Mesendoderm (in vitro differentiated cells): ENCODE measurements at regions not wholly inside any gene's neighbourhood (a gene's known extent, or its start where the extent isn't known, plus 50 kb on each side); places are given as distances from the start of the nearest gene placed in this dataset.

Experiments used
- DNase-seq: peaks from one replicate; pipeline ENCODE4 v3.0.0; 2013
- H2AK5ac ChIP-seq: 2 replicates; pipeline ENCODE4 v1.6.1; 2013; ENCODE audit warnings: low read length, inconsistent platforms
- H2BK120ac ChIP-seq: 2 replicates; pipeline ENCODE4 v1.6.1; 2013; ENCODE audit warnings: low read depth, mild to moderate bottlenecking, low read length, moderate library complexity, mixed read lengths
- H2BK15ac ChIP-seq: replicated peaks from 2 replicates; pipeline ENCODE4 v1.6.1; 2013; ENCODE audit warnings: low read depth, mild to moderate bottlenecking, moderate library complexity
- H2BK5ac ChIP-seq: 2 replicates; pipeline ENCODE4 v1.6.1; 2013; ENCODE audit warnings: low read length, inconsistent platforms
- H3K18ac ChIP-seq: 2 replicates; pipeline ENCODE4 v1.6.1; 2013; ENCODE audit warnings: mild to moderate bottlenecking, low read length, mixed read lengths
- H3K23ac ChIP-seq: one replicate; pipeline ENCODE4 v1.6.1; 2013; ENCODE audit warnings: low read length
- H3K27ac ChIP-seq: 2 replicates; pipeline ENCODE4 v1.5.1; 2013; ENCODE audit warnings: low read depth, mild to moderate bottlenecking, inconsistent platforms, low read length, moderate library complexity
- H3K27me3 ChIP-seq: 2 replicates; pipeline ENCODE4 v1.6.1; 2013; ENCODE audit warnings: low read length, control low read depth, mild to moderate bottlenecking, inconsistent platforms; ENCODE audit not compliant: insufficient read depth, poor library complexity
- H3K36me3 ChIP-seq: 2 replicates; pipeline ENCODE4 v1.6.1; 2013; ENCODE audit warnings: low read length, inconsistent platforms; ENCODE audit not compliant: control insufficient read depth, insufficient read depth
- H3K4ac ChIP-seq: one replicate; pipeline ENCODE4 v1.6.1; 2013; ENCODE audit warnings: low read depth, mild to moderate bottlenecking, low read length, moderate library complexity
- H3K4me1 ChIP-seq: 2 replicates; pipeline ENCODE4 v1.6.1; 2013; ENCODE audit warnings: low read depth, low read length, inconsistent platforms; ENCODE audit not compliant: control insufficient read depth
- H3K4me2 ChIP-seq: 2 replicates; pipeline ENCODE4 v1.6.1; 2013; ENCODE audit warnings: low read length
- H3K4me3 ChIP-seq: 2 replicates; pipeline ENCODE4 v1.5.1; 2013; ENCODE audit warnings: mild to moderate bottlenecking, low read length
- H3K56ac ChIP-seq: one replicate; pipeline ENCODE4 v1.6.1; 2013; ENCODE audit warnings: low read length
- H3K79me1 ChIP-seq: 2 replicates; pipeline ENCODE4 v1.6.1; 2013; ENCODE audit warnings: low read length, inconsistent platforms
- H3K79me2 ChIP-seq: 2 replicates; pipeline ENCODE4 v1.6.1; 2013; ENCODE audit warnings: mild to moderate bottlenecking, low read length; ENCODE audit not compliant: control insufficient read depth, insufficient read depth
- H3K9ac ChIP-seq: 2 replicates; pipeline ENCODE4 v1.6.1; 2013; ENCODE audit warnings: low read length, inconsistent platforms
- H4K5ac ChIP-seq: one replicate; pipeline ENCODE4 v1.6.1; 2013; ENCODE audit warnings: low read length
- H4K8ac ChIP-seq: one replicate; pipeline ENCODE4 v1.6.1; 2013; ENCODE audit warnings: low read depth, mild to moderate bottlenecking, control low read depth, low read length, moderate library complexity
- WGBS: extraction: QIAGEN DNeasy Blood & Tissue Kit; methylation state at CpG from one replicate; pipeline ENCODE4 v1.1.7; 2013; ENCODE audit warnings: low lambda C conversion rate, missing lambda C conversion rate; ENCODE audit not compliant: insufficient coverage; ENCODE audit errors: extremely low coverage; 5-methylcytosine and 5-hydroxymethylcytosine counted together

- no peaks in the 10 kb centered on the region for H3K79me2 ChIP-seq
- no peak overlapping the region for H3K4ac ChIP-seq
- no peak overlapping the region for H4K8ac ChIP-seq
- H2BK120ac ChIP-seq = no peak overlapping the region
- no peak overlapping the region for H3K9ac ChIP-seq
- H2BK15ac ChIP-seq = no peak overlapping the region
- no peaks in the 10 kb centered on the region for H3K27me3 ChIP-seq
- H2BK5ac ChIP-seq = no peak overlapping the region
- no peaks in the 10 kb centered on the region for H3K36me3 ChIP-seq
- H3K4me3 ChIP-seq = no peak overlapping the region
- no peak for DNase-seq
- H3K4me2 ChIP-seq = no peak overlapping the region
- no peaks in the 10 kb centered on the region for H3K79me1 ChIP-seq
- no CpG with 5 or more reads among the region's 3 CpGs for WGBS
- no peak overlapping the region for H2AK5ac ChIP-seq
- H3K23ac ChIP-seq = no peak overlapping the region
- no peak overlapping the region for H3K18ac ChIP-seq
- no peaks in the 10 kb centered on the region for H3K4me1 ChIP-seq
- no peak overlapping the region for H3K27ac ChIP-seq
- H3K56ac ChIP-seq = no peak overlapping the region
- no peak overlapping the region for H4K5ac ChIP-seq
Observed at GRCh38 chr5:68161156-68161555, 54.4 kb upstream of the PIK3R1 start.

DNA sequence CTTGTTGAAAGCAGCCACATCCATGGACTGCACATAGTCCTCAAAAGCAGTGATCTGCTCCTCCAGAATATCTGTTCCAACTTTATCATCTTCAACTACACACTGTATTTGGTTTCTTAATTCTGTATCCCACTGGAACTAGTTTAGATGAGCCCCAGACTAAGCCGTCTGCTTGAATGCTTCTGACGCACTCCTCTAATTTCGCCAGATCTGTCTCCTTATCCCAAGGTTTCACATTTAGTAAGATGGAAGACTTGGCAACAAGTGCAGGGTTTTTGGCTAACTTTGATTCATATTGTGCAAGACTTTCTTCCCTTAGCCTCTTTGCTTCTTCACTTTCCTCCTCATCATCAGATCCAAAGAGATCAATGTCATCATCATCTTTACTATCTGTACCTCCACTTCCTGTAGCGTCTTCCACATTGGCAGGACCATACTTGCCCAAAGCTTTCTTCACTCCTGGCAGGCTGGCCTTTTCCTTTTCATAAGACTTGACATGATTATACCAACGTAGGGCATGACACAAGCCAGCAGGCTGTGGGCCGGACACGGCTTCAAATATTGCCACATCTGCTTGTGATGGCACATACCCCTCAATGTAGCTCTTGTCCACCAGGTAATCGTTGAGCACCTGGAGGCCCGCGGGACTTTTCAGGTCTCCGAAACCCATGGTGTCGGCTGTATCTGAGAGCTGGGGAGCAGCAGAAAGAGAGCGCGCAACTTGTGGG, 56.2 kb upstream of the PIK3R1 start:
- Histone ChIP-seq H3K4me1 (no peaks in the 10 kb centered on the region), H3K4ac (no peak overlapping the region), H2BK15ac (no peak overlapping the region), H4K8ac (no peak overlapping the region), H2BK120ac (no peak overlapping the region), H3K18ac (no peak overlapping the region), H3K27me3 (no peaks in the 10 kb centered on the region), H3K23ac (no peak overlapping the region), H3K4me3 (no peak overlapping the region), H3K56ac (no peak overlapping the region), H3K79me1 (no peaks in the 10 kb centered on the region), H2AK5ac (no peak overlapping the region), H3K27ac (no peak overlapping the region), H2BK5ac (no peak overlapping the region), H3K36me3 (no peaks in the 10 kb centered on the region), H4K5ac (no peak overlapping the region), H3K79me2 (no peaks in the 10 kb centered on the region), H3K4me2 (no peak overlapping the region), H3K9ac (no peak overlapping the region)
- WGBS = no CpG with 5 or more reads among the region's 14 CpGs
- DNase-seq = no peak

- Histone ChIP-seq H3K79me2 (no peaks in the 10 kb centered on the region), H3K4me3 (no peak overlapping the region), H3K18ac (no peak overlapping the region), H3K56ac (no peak overlapping the region), H3K23ac (no peak overlapping the region), H4K5ac (no peak overlapping the region), H3K36me3 (no peaks in the 10 kb centered on the region), H3K9ac (no peak overlapping the region), H3K27me3 (no peaks in the 10 kb centered on the region), H3K4ac (no peak overlapping the region), H3K4me1 (no peaks in the 10 kb centered on the region), H2AK5ac (no peak overlapping the region), H3K27ac (no peak overlapping the region), H2BK120ac (no peak overlapping the region), H4K8ac (no peak overlapping the region), H2BK5ac (no peak overlapping the region), H2BK15ac (no peak overlapping the region), H3K4me2 (no peak overlapping the region), H3K79me1 (no peaks in the 10 kb centered on the region)
- no CpG with 5 or more reads among the region's 6 CpGs for WGBS
- no peak for DNase-seq
Observed at GRCh38 chr5:68155940-68156339, 59.6 kb upstream of the PIK3R1 start.

DNA sequence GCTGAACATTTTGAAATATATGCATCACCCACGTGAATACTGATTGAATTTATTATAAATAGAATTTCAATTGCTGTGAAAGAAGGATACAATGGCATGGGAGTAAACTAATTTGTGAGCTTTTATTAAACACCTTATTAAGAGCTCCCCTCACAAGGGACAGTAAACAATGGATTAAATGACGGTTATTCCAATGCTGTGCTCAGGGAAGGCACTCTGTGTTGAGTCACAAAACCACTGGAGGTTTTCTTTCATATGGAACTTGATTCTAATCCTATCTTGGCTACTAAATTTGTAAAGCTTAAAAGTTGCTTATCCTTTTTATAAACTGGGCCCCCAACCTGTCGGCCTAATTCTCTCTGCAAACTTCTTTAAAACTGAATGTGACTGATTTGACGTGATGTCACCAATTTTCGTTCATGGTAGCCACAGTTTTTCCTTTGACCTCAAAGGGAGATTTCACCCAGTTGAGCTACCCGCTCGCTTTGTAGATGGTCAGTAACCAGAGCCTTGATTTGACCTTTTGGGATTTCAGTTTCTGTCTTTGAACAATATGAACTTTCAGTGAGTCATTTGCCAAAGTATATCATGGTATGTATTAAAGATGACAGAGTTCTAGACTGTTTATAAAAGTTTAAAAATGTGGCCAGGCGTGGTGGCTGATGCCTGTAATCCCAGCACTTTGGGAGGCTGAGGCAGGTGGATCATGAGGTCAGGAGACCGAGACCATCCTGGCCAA, 61.3 kb upstream of the PIK3R1 start:
- H3K4me1 ChIP-seq = no peaks in the 10 kb centered on the region
- H3K36me3 ChIP-seq = no peaks in the 10 kb centered on the region
- H2AK5ac ChIP-seq = no peak overlapping the region
- H4K8ac ChIP-seq = no peak overlapping the region
- no peak overlapping the region for H4K5ac ChIP-seq
- WGBS = no CpG with 5 or more reads among the region's 9 CpGs
- no peak overlapping the region for H3K4ac ChIP-seq
- H3K79me1 ChIP-seq = no peaks in the 10 kb centered on the region
- no peak overlapping the region for H2BK5ac ChIP-seq
- no peak overlapping the region for H3K18ac ChIP-seq
- H3K27me3 ChIP-seq = no peaks in the 10 kb centered on the region
- no peak overlapping the region for H2BK15ac ChIP-seq
- no peak overlapping the region for H3K4me2 ChIP-seq
- H3K27ac ChIP-seq = no peak overlapping the region
- no peak overlapping the region for H3K56ac ChIP-seq
- no peak overlapping the region for H3K9ac ChIP-seq
- no peak overlapping the region for H3K23ac ChIP-seq
- no peak for DNase-seq
- no peaks in the 10 kb centered on the region for H3K79me2 ChIP-seq
- H2BK120ac ChIP-seq = no peak overlapping the region
- H3K4me3 ChIP-seq = no peak overlapping the region

DNA sequence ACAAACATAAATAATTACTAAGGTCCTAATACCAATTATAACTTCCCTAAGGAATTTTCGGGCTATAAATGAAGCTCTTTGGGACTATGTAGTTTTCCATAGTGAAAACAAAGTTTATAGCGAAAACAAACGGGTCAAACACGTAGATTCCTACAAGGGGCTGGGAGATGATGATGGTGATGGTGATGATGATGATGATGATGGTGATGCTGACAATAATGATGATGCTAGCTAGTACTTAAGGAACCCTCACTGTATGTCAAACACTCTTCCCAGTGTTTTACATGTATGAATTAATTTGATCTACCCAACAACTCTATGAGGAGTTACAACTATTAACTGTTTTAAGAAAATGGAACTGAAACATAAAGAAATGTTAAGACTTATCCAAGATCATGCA, 63.7 kb upstream of the PIK3R1 start:
- no peak overlapping the region for H2BK15ac ChIP-seq
- H2AK5ac ChIP-seq = no peak overlapping the region
- no peaks in the 10 kb centered on the region for H3K27me3 ChIP-seq
- no peaks in the 10 kb centered on the region for H3K4me1 ChIP-seq
- no peak overlapping the region for H3K27ac ChIP-seq
- H3K56ac ChIP-seq = no peak overlapping the region
- no peaks in the 10 kb centered on the region for H3K36me3 ChIP-seq
- H2BK5ac ChIP-seq = no peak overlapping the region
- no peak overlapping the region for H3K4ac ChIP-seq
- no peak overlapping the region for H2BK120ac ChIP-seq
- H4K5ac ChIP-seq = no peak overlapping the region
- H3K9ac ChIP-seq = no peak overlapping the region
- no peak for DNase-seq
- no peak overlapping the region for H4K8ac ChIP-seq
- no peak overlapping the region for H3K4me2 ChIP-seq
- no peaks in the 10 kb centered on the region for H3K79me2 ChIP-seq
- no peak overlapping the region for H3K18ac ChIP-seq
- H3K79me1 ChIP-seq = no peaks in the 10 kb centered on the region
- WGBS = no CpG with 5 or more reads among the region's 4 CpGs
- no peak overlapping the region for H3K23ac ChIP-seq
- H3K4me3 ChIP-seq = no peak overlapping the region
